ENCODE measurements at regions not wholly inside any gene's neighbourhood (a gene's known extent, or its start where the extent isn't known, plus 50 kb on each side); places are given as distances from the start of the nearest gene placed in this dataset.
"Not testable (repeated sequence)": the region's sequence is repeated elsewhere in the genome, so short reads cannot be mapped to it uniquely, and the experiment has no call there.

GRCh38 chr1:115528336-115528735 is 113.4 kb upstream of the VANGL1 start:
- H3K4me1 Mint-ChIP-seq; DNase-seq; H3K9me3 Mint-ChIP-seq (ENCODE audit: low read depth); H3K27ac Mint-ChIP-seq; H3K36me3 Mint-ChIP-seq; CTCF ChIA-PET; ATAC-seq; H3K27me3 Mint-ChIP-seq; H3K4me3 Mint-ChIP-seq: not testable (repeated sequence)

- H3K4me1 Mint-ChIP-seq: no peaks in the 10 kb centered on the region
- H3K9me3 Mint-ChIP-seq (ENCODE audit: low read depth): no peaks in the 10 kb centered on the region
- H3K36me3 Mint-ChIP-seq: no peaks in the 10 kb centered on the region
- DNase-seq (no peak), ATAC-seq (no peak)
- no peak overlapping the region for H3K27ac Mint-ChIP-seq
- CTCF ChIA-PET: no interaction called here
- peaks cover 3% of the 10 kb centered on the region for H3K27me3 Mint-ChIP-seq
- no peak overlapping the region for H3K4me3 Mint-ChIP-seq
Observed at GRCh38 chr1:115527746-115528145, 114.0 kb upstream of the VANGL1 start.

GRCh38 chr1:115526900-115527299 is 114.9 kb upstream of the VANGL1 start:
- no peaks in the 10 kb centered on the region for H3K36me3 Mint-ChIP-seq
- H3K27ac Mint-ChIP-seq: no peak overlapping the region
- H3K4me3 Mint-ChIP-seq: no peak overlapping the region
- ATAC-seq (no peak), DNase-seq (no peak)
- H3K4me1 Mint-ChIP-seq: no peaks in the 10 kb centered on the region
- no peaks in the 10 kb centered on the region for H3K9me3 Mint-ChIP-seq (ENCODE audit: low read depth)
- CTCF ChIA-PET: no interaction called here
- peaks cover 1% of the 10 kb centered on the region for H3K27me3 Mint-ChIP-seq

- Mint-ChIP-seq H3K9me3 (ENCODE audit: low read depth) (no peaks in the 10 kb centered on the region), H3K4me3 (no peak overlapping the region), H3K27me3 (no peaks in the 10 kb centered on the region), H3K27ac (no peak overlapping the region), H3K36me3 (no peaks in the 10 kb centered on the region), H3K4me1 (no peaks in the 10 kb centered on the region)
- CTCF ChIA-PET: no interaction called here
- ATAC-seq (no peak), DNase-seq (no peak)
Observed at GRCh38 chr1:115524236-115524635, 117.5 kb upstream of the VANGL1 start.

- Mint-ChIP-seq H3K27me3 (peaks cover 8% of the 10 kb centered on the region), H3K4me1 (no peaks in the 10 kb centered on the region), H3K9me3 (ENCODE audit: low read depth) (no peaks in the 10 kb centered on the region)
Observed at GRCh38 chr1:115522386-115522785, 119.4 kb upstream of the VANGL1 start.

GRCh38 chr1:115515270-115515669 is 126.5 kb upstream of the VANGL1 start:
- H3K27ac Mint-ChIP-seq: no peak overlapping the region
- ATAC-seq: no peak
- no peaks in the 10 kb centered on the region for H3K9me3 Mint-ChIP-seq (ENCODE audit: low read depth)
- CTCF ChIA-PET: no interaction called here
- no peak overlapping the region for H3K4me3 Mint-ChIP-seq
- H3K27me3 Mint-ChIP-seq: peaks cover 8% of the 10 kb centered on the region
- H3K4me1 Mint-ChIP-seq: no peaks in the 10 kb centered on the region
- DNase-seq: no peak
- no peaks in the 10 kb centered on the region for H3K36me3 Mint-ChIP-seq

More at GRCh38 chr1:115522386-115522785, 119.4 kb upstream of the VANGL1 start:
- no peaks in the 10 kb centered on the region for H3K36me3 Mint-ChIP-seq
- no peak overlapping the region for H3K27ac Mint-ChIP-seq
- no peak overlapping the region for H3K4me3 Mint-ChIP-seq
- DNase-seq (no peak), ATAC-seq (no peak)
- CTCF ChIA-PET: interaction anchor here (0.7 kb wide), 1 partner anchor 9 kb away, joined by 3 read pairs; no protein-coding TSS in a partner anchor

GRCh38 chr1:115510226-115510625 is 131.5 kb upstream of the VANGL1 start:
- DNase-seq; H3K9me3 Mint-ChIP-seq (ENCODE audit: low read depth); H3K27ac Mint-ChIP-seq; CTCF ChIA-PET; H3K4me3 Mint-ChIP-seq; H3K4me1 Mint-ChIP-seq; H3K27me3 Mint-ChIP-seq; H3K36me3 Mint-ChIP-seq; ATAC-seq: not testable (repeated sequence)

GRCh38 chr1:115507901-115508300 is 133.9 kb upstream of the VANGL1 start:
- Mint-ChIP-seq H3K27me3 (peaks cover 5% of the 10 kb centered on the region), H3K4me1 (no peaks in the 10 kb centered on the region), H3K9me3 (ENCODE audit: low read depth) (no peaks in the 10 kb centered on the region), H3K36me3 (no peaks in the 10 kb centered on the region), H3K27ac (no peak overlapping the region), H3K4me3 (no peak overlapping the region)
- ATAC-seq (no peak), DNase-seq (no peak)
- CTCF ChIA-PET: no interaction called here

GRCh38 chr1:115506924-115507589 is 134.7 kb upstream of the VANGL1 start:
- Mint-ChIP-seq H3K27me3 (peaks cover 5% of the 10 kb centered on the region), H3K4me3 (no peak overlapping the region)
- CTCF ChIA-PET: no interaction called here

GRCh38 chr1:115506518-115506917 is 135.3 kb upstream of the VANGL1 start:
- H3K4me1 Mint-ChIP-seq: no peaks in the 10 kb centered on the region
- CTCF ChIA-PET: no interaction called here
- H3K27me3 Mint-ChIP-seq: peaks cover 5% of the 10 kb centered on the region
- no peaks in the 10 kb centered on the region for H3K9me3 Mint-ChIP-seq (ENCODE audit: low read depth)
- DNase-seq (no peak), ATAC-seq (no peak)
- no peak overlapping the region for H3K27ac Mint-ChIP-seq
- no peaks in the 10 kb centered on the region for H3K36me3 Mint-ChIP-seq
- no peak overlapping the region for H3K4me3 Mint-ChIP-seq

More at GRCh38 chr1:115506924-115507589, 134.7 kb upstream of the VANGL1 start:
- Mint-ChIP-seq H3K4me1 (no peaks in the 10 kb centered on the region), H3K27ac (no peak overlapping the region), H3K9me3 (ENCODE audit: low read depth) (no peaks in the 10 kb centered on the region), H3K36me3 (no peaks in the 10 kb centered on the region)
- DNase-seq (no peak), ATAC-seq (no peak)

- Mint-ChIP-seq H3K9me3 (ENCODE audit: low read depth) (no peaks in the 10 kb centered on the region), H3K4me3 (no peak overlapping the region), H3K27me3 (peaks cover 5% of the 10 kb centered on the region), H3K36me3 (no peaks in the 10 kb centered on the region), H3K27ac (no peak overlapping the region), H3K4me1 (no peaks in the 10 kb centered on the region)
- CTCF ChIA-PET: no interaction called here
- no peak for DNase-seq
- ATAC-seq: no peak
Observed at GRCh38 chr1:115505148-115505571, 136.6 kb upstream of the VANGL1 start.

- H3K4me3 Mint-ChIP-seq; H3K27me3 Mint-ChIP-seq; H3K9me3 Mint-ChIP-seq (ENCODE audit: low read depth); DNase-seq; CTCF ChIA-PET; H3K36me3 Mint-ChIP-seq; H3K4me1 Mint-ChIP-seq; ATAC-seq; H3K27ac Mint-ChIP-seq: not testable (repeated sequence)
Observed at GRCh38 chr1:115502183-115502582, 139.6 kb upstream of the VANGL1 start.

GRCh38 chr1:115501476-115501875 is 140.3 kb upstream of the VANGL1 start:
- Mint-ChIP-seq H3K36me3 (no peaks in the 10 kb centered on the region), H3K4me3 (no peak overlapping the region), H3K27ac (no peak overlapping the region), H3K27me3 (peaks cover under 1% of the 10 kb centered on the region), H3K9me3 (ENCODE audit: low read depth) (no peaks in the 10 kb centered on the region), H3K4me1 (no peaks in the 10 kb centered on the region)
- DNase-seq: no peak
- CTCF ChIA-PET: no interaction called here
- ATAC-seq: no peak

- H3K4me1 Mint-ChIP-seq: no peaks in the 10 kb centered on the region
- CTCF ChIA-PET: no interaction called here
- H3K36me3 Mint-ChIP-seq: no peaks in the 10 kb centered on the region
- H3K27ac Mint-ChIP-seq: no peak overlapping the region
- DNase-seq: no peak
- no peaks in the 10 kb centered on the region for H3K27me3 Mint-ChIP-seq
- H3K9me3 Mint-ChIP-seq (ENCODE audit: low read depth): no peaks in the 10 kb centered on the region
- H3K4me3 Mint-ChIP-seq: no peak overlapping the region
- no peak for ATAC-seq
Observed at GRCh38 chr1:115499253-115499652, 142.5 kb upstream of the VANGL1 start.
